Left cardiac atrium (tissue), 4 donors: ENCODE measurements at regions not wholly inside any gene's neighbourhood (a gene's known extent, or its start where the extent isn't known, plus 50 kb on each side); places are given as distances from the start of the nearest gene placed in this dataset.
"Not testable (repeated sequence)": the region's sequence is repeated elsewhere in the genome, so short reads cannot be mapped to it uniquely, and the experiment has no call there.

Source experiments
- ATAC-seq, 2 donors: fragments of 200-7000 bp; cut with Tn5 transposase; one replicate each; pipeline ENCODE4 v1.9.1; 2020; ENCODE audit warnings: mild to moderate bottlenecking in 2 of 2, moderate library complexity in 2 of 2
- DNase-seq: peaks from one replicate; pipeline ENCODE4 v3.0.0-alpha.2; 2020
- intact Hi-C, 2 donors: fragments of 100-400 bp; cut with DNase I; formaldehyde crosslinking; loops; one replicate each; pipeline versions ENCODE4 v1.14.1 to v1.15.1; 2022 to 2023
- donor health status: DM: no; HTN: yes; CAD: no.
- donor health status: DM: no; HTN: yes; CAD: no; lungs with severe emphysema.
- donor health status: DM: yes; HTN: yes; CAD: no.
- donor health status: Dilated cardiomyopathy.

DNA sequence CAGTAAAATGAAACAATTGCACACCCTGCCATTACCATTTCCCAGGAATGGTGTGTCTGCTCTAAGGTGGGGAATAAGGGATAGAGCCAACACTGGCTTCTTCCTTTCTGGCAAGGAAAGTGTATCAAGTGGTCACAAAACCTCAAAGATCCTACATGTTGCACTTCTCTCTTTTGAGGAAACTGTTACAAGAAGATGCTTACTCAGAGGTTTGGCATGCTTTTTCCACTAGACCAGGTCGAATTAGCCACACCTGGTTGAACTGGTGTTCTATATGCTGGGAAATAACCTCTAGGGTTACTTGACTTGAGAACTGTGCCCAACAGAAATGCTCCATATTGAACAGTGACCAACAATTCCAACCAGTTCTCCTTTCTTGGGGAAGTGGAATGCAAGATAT, 102.9 kb downstream of the LRRN1 start:
- intact Hi-C loops = no loop called here
- DNase-seq = no peak
- no peak for ATAC-seq

DNA sequence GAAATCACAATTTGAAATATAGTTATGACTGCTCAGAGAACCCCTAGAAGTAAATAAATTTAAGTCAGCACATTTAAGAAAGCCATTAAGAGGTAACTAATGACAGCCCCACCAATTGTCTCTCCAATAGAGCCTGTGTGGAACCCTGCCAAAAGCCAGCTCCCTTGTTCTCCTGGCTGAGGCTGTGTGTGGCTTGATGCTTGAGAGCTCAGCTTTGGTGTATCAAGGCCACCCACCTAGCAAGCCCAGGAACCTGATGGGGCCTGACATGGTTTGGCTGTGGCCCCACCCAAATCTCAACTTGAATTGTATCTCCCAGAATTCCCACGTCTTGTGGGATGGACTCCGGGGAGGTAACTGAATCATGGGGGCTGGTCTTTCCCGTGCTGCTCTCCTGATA, 106.9 kb downstream of the LRRN1 start:
- DNase-seq (no peak), ATAC-seq (no peak)
- intact Hi-C loops = no loop called here

DNA sequence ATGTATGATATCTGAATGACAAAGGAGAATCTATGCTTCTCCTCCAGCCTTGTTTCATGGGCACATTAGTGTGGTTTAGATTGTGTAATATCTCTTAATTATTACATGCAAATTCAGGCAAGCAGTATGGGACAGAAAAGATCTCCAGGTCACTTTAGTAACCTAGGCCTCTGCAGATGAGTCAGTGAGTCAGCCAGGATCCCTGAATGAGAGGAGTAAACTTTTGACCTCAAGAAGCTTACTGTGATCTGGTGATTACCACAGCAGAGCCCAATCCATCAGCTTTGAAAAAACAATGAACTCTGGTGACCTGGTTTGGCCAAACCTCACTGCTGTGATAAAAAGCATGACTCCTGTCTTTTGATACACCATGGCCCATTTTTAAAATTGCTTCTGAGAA, 107.8 kb downstream of the LRRN1 start:
- intact Hi-C loops = no loop called here
- DNase-seq = no peak
- no peak for ATAC-seq

DNA sequence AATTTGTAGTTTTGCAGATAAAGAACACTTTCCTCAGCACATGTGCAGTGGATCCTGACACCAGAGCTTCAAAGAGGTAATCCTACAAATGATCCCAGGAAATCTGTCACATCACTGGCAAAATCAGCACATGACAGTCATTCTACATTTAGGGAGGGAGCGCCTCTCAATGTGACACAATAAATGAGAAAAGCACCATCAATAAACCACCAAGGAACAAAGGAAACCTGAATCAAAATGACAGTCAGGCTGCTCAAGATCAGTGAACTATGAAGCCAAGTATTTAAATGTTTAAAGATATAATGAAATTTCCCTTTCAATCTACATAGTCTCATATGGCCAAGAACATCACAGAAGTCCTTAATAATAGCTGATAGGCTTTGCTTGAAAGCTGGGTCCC, 119.5 kb downstream of the LRRN1 start:
- DNase-seq = no peak
- ATAC-seq = no peak
- intact Hi-C loops = no loop called here

DNA sequence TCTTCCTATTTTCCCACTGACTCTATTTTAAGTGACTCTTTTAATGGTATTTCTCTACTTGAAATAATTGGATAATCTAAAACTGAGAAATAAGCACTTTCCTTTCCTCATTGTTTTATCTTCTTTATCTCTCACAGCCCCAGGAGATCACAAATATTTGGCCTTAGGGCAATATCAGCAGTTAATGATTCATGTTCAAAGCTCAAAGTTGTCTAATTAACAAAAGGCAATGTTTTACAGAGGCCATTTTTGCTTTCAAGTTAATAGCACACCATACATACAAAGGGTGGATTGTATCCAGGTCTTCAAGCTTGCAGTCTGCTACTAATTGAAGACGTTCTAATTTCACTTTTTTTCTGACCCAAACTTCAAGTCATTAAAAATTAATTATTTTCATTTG, 120.1 kb downstream of the LRRN1 start:
- no peak for ATAC-seq
- DNase-seq = no peak
- intact Hi-C loops = no loop called here

DNA sequence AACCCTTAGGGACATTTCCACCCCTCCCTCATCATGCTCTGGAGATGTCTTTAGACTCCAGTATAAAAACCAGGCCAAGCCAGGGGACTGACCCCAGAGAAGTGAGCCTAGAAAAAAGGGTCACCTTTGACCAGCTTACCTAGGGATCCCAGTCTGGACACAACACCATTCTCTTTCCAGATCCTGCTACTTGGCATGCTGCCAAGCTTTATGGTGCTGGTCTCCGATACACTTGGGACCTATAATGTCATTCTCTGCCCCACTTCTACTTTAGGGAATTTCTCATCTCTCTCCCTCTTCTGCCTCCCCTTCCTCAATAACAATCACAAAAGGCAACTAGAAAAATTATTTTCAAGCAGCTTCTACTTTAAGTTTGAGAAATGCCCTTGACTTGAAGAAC, 124.4 kb downstream of the LRRN1 start:
- DNase-seq = no peak
- ATAC-seq = no peak
- intact Hi-C loops = no loop called here

DNA sequence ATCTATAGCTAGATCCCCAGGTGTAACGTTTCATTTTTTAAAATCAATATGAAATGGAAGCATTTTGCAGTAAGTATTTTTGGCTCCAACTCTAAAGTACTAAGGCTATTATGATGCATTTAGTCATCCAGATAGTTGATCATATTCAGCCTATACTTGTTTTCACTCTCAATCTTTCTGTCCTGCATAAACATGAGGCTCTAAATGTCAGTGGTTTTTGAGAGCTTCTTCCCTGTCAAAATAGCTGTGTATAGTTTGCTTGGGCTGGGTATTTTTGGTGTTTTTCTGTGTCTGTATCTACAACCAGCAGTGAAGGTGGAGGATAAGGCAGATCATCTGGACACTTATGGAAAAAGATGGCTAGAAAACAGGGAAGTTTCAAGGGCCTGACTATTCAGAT, 128.0 kb downstream of the LRRN1 start:
- ATAC-seq (no peak), DNase-seq (no peak)
- intact Hi-C loops = no loop called here

DNA sequence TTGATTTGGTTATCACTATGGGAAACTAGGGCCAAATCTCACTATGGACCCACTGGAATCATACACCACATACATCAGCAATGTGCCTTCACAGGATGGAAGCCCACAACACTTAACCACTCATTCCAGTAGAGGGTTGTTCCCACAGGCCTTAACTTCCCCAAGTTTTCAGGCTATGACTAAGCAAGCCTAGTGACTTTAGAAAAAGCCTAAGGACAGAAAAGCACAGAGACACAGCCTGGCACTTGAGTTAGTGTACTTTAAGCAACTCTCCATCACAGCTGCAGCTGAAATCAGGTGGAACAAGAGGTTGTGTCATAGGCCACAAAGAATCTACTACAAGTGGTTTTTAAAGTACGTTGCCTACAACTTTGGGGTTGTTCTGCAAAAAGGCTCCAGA, 128.7 kb downstream of the LRRN1 start:
- intact Hi-C loops = no loop called here
- no peak for DNase-seq
- no peak for ATAC-seq

DNA sequence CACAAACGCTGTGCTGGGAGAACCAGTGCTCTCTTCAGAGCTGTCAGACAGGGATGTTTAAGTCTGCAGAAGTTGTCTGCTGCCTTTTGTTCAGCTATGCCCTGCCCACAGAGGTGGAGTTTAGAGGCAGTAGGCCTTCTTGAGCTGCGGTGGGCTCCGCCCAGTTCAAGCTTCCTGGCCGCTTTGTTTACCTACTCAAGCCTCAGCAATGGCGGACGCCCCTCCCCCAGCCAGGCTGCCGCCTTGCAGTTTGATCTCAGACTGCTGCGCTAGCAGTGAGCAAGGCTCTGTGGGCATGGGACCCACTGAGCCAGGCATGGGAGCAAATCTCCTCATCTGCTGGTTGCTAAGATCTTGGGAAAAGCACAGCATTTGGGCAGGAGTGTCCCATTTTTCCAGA, 142.1 kb downstream of the LRRN1 start:
- DNase-seq, ATAC-seq, intact Hi-C loops: not testable (repeated sequence)

DNA sequence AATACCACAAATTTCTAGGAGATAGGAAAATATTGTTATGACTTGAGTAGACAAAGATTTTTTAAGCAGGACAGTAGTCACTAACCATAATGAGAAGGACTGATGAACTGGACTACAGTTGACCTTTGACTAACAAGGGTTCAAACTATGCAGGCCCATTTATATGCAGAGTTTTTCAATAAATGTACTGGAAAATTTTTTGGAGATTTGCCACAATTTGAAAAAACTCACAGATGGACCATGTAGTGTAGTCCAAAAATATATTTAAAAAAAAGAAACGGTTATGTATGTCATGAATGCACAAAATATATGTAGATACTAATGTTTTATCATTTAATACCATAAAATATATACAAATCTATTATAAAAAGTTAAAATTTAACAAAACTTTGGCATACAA, 151.8 kb downstream of the LRRN1 start:
- intact Hi-C loops = no loop called here
- no peak for DNase-seq
- ATAC-seq = no peak

DNA sequence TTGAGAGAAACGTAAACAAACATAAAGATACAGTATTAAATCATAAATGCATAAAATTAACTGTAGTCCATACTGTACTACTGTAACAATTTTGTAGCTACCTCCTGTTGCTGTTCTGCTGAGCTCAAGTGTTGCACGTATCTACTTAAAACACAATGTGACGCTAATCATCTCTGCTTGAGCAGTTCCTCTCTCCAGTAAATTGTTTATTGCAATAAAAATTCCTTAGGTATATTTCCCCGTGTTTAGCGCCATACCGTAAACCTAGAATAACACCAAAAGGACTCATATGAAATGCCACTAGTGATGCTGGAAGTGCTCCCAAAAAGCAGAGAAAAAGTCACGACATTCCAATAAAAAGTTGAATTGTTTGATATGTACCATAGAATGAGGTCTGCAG, 152.3 kb downstream of the LRRN1 start:
- DNase-seq (no peak), ATAC-seq (no peak)
- intact Hi-C loops = no loop called here

DNA sequence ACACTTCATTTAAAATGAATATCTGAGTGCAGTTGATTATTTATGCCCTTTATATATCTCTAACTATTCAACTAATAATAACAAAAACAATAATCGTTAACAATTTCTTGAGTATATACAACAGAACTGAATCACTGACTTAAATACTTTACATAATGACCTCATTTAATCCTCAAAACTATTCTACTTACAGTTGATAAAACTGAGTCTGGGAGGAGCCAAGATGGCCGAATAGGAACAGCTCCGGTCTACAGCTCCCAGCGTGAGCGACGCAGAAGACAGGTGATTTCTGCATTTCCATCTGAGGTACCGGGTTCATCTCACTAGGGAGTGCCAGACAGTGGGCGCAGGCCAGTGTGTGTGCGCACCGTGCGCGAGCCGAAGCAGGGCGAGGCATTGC, 163.6 kb downstream of the LRRN1 start:
- DNase-seq, intact Hi-C loops, ATAC-seq: not testable (repeated sequence)

DNA sequence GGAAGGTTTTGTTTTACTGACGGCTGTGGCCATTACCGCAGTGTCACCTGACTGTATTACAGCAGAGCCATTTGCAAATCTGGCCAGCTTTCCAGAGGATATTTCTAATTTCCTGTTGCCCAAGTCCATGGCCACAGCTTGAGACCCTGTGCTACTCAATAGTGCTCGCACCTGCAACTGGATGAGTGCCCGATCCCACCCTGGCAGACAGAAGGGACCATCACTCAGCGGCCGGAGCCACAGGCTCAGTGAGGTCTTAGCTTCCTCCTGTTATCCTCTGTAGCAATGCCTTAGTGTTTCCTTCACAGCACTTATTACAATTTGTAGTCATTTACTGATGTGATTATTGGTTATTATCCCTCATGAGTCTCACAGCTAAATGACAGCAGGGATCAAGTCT, 184.8 kb downstream of the LRRN1 start:
- ATAC-seq (no peak), DNase-seq (no peak)
- intact Hi-C loops = no loop called here

DNA sequence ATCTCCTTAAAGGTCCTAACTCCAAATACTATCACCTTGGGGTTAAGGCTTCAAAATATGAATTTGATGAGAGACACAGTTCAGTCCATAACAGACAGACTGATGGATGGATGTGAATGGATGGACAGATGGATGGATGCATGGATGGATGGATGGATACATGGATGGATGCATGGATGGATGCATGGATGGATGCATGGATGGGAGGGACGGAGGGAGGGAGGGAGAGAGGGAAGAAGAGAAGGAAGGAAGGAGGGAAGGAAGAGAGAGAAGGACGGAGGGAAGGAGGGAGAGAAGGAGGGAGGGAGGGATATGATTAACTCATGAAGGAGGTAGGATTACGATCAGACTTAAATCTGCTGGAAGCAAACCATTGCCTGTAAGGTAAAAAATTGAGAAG, 192.4 kb downstream of the LRRN1 start:
- ATAC-seq = no peak
- DNase-seq = no peak
- intact Hi-C loops = no loop called here

DNA sequence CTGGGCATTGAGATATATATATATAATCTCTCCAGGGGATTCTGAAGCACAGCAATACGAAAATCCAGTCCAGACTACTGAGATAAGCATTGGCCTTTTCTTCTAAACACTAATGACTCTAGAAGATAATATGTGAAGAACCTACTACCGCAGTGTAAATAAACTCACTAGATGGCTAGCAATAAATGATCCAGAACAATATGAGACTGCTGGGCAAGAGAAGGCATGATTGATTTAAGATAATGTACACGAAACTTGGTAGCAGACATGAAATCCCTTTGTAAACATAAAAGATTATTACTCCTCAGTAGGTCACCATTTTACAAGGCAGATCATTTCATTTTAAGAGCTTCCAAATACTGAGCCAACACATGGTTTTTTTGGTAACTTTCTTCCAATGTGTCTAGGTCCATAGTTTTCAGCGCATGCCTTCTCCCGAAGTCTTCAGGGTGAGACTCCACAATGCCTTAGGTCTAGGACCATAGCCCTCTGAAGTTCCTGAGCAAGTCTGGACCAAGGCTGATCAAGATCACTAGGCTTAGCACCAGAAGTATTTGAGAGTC, 193.2 kb downstream of the LRRN1 start:
- no peak for DNase-seq
- intact Hi-C loops = no loop called here
- no peak for ATAC-seq

DNA sequence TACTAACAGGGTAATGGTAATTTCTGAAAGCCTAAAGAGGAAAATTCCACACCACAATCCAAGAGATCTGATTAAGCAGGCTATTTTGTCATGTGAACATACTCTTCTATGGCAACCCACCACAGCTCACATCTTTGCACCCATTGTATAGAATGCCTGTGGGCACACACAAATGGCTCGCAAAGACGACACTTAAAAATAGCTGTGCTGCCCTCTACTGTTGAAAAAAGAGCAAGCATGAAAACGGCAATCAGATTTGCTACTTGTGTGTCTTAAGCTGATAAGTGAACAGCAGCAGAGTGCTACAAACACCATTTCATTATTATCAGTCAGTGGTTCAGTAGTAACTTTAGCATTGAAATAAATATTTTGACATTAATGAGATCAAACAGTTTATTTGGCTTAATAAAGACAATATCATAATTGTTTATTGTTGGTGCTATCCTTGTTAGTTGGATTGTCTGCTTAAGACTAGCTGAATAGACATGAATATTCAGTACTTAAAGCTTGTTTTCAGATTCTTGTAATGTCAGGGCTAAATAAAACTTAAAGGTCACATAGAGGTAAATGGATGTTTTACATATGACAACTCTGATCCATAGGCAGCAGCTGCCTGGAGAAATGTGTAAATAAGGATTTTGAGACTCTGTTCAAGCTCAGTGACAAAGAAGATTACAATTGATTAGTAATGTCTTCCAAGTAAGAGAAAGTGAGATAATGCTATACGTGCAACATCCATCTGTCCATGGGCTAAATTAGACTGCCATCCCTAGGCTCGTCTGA, 199.1 kb downstream of the LRRN1 start:
- intact Hi-C loops = loop anchor here in 1 of 2 donors (5.0 kb wide), 1 partner anchor 801 kb away; no protein-coding TSS in a partner anchor
- DNase-seq (no peak), ATAC-seq (no peak)

DNA sequence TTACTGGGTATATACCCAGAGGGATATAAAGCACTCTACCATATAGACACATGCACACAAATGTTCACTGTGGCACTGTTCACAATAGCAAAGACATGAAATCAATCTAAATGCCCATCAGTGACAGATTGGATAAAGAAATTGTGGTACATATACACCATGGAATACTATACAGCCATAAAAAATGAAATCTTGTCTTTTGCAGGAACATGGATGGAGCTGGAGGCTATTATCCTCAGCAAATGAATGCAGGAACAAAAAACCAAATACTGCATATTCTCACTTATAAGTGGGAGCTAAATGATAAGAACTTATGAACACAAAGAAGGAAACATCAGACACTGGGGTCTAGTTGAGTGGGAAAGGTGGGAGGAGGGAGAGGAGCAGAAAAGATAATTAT, 200.1 kb downstream of the LRRN1 start:
- ATAC-seq, DNase-seq: not testable (repeated sequence)
- intact Hi-C loops = loop anchor here in 1 of 2 donors (5.0 kb wide), 1 partner anchor 802 kb away; no protein-coding TSS in a partner anchor

DNA sequence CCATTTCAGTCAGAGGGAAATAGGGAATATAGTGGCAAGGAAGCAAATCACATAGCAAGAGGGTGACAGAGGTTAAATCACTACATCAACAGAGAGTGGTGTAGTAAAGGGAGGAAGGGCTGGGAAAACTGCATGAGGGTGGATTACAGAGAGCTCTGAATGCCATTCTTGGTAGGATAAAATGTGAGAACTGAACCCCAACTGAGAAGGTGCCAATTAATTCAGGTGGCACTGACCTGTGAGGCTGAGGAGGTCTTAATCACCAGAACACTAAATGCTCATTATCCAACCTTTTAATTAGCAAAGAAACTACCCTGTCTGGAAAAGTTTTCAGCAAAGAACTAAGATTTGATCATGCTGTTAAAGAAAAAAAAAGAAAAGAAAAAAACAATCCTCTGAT, 202.7 kb downstream of the LRRN1 start:
- intact Hi-C loops = no loop called here
- no peak for ATAC-seq
- DNase-seq = no peak

DNA sequence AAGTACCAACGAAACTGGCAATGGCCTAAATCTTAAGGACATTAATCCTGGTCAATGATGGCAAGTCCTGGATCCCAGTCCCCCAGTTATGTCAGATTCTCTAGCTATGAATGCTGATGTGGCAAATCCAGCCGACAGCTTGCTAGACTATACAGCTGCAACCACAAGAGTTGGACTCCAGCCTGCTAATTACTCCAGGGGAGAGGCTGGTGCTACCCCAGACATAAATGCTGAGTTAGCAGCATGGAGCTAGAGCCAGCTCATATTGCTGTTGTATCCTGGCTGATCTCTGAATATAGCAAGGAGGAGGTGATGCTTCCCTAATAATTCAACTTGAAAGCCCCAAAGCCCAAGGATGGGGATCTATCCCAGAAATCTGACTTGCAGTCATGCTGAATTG, 207.1 kb downstream of the LRRN1 start:
- ATAC-seq (no peak), DNase-seq (no peak)
- intact Hi-C loops = no loop called here

DNA sequence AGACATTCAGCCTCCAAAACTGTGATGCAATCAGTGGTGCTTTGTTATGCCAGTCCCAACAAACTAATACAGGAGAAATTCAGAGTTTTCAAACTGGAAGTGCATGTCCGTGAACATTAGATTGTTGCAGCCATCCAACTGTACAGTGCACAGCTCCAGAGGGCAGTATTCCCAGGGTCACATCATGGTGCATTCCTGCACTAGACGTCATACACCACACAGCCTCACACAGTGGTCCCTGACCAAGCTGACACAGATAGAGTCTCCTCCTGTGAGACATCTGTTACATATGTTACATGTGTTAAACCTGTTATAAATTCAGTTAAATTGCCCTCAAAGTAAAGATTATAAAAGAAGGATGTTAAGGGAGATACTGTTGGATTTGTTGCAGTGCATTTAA, 209.0 kb downstream of the LRRN1 start:
- ATAC-seq (no peak), DNase-seq (no peak)
- intact Hi-C loops = no loop called here

DNA sequence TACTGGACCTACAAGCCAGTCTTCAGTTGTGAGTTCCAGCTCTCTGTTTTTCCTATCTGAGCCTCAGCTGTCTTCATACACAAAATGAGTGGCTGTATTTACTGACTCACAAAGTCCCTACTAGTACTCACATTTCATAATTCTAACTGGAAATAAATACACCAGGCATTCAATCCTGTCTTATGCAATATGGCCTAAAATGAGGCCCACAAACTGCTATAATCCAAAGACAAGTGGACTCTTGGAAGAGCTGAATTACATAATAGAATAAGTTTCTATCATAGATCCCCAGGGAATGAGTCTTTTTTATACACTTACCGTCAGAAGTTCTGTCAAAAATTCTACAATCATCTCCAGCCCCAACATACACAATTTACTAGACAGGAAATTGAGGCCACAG, 211.9 kb downstream of the LRRN1 start:
- DNase-seq (no peak), ATAC-seq (no peak)
- intact Hi-C loops = no loop called here
